ENCODE measurements at regions not wholly inside any gene's neighbourhood (a gene's known extent, or its start where the extent isn't known, plus 50 kb on each side); places are given as distances from the start of the nearest gene placed in this dataset.

GRCh38 chr11:88231894-88232482 lies 56.7 kb upstream of the RAB38 start:
- no peak overlapping the region for H3K27ac ChIP-seq (ENCODE audit: extremely low read depth, low read depth, low read length)
- CTCF ChIA-PET = interaction anchor here (0.6 to 2.1 kb wide), 16 partner anchors 20 to 320 kb away, joined by 3 to 8 read pairs (median 3); no protein-coding TSS in a partner anchor
- no peaks in the 10 kb centered on the region for H3K4me1 ChIP-seq (ENCODE audit: control insufficient read depth, insufficient read depth, low read length)
- POLR2A ChIA-PET = no interaction called here
- no peaks in the 10 kb centered on the region for H3K9me3 ChIP-seq (ENCODE audit: control insufficient read depth, insufficient read depth, low read depth, low read length)
- no peak overlapping the region for H3K4me3 ChIP-seq (ENCODE audit: low read depth, low read length)
- TF ChIP-seq ZNF140 (tag by site-specific recombination; IDR thresholded peaks at IDR 0.05) (no peak), ZNF76 (tag by site-specific recombination; IDR thresholded peaks at IDR 0.05; ENCODE audit: borderline replicate concordance, low read depth) (no peak), ZNF449 (tag by site-specific recombination; IDR thresholded peaks at IDR 0.05) (no peak), MYNN (tag by site-specific recombination; IDR thresholded peaks at IDR 0.05; ENCODE audit: borderline replicate concordance) (no peak), ZNF174 (tag by site-specific recombination; IDR thresholded peaks at IDR 0.05) (no peak), GLIS2 (tag by site-specific recombination; IDR thresholded peaks at IDR 0.05) (no peak), ZNF366 (tag by site-specific recombination; conservative IDR thresholded peaks at IDR 0.05) (no peak), ZNF18 (tag by site-specific recombination; IDR thresholded peaks at IDR 0.05) (no peak), PRDM1 (tag by site-specific recombination; IDR thresholded peaks at IDR 0.05) (no peak), TCF7L2 (IDR thresholded peaks at IDR 0.05; ENCODE audit: borderline replicate concordance, low read depth, low read length) (no peak)
- no peaks in the 10 kb centered on the region for H3K36me3 ChIP-seq (ENCODE audit: control insufficient read depth in 2 of 2, insufficient read depth in 1 of 2, low read length in 2 of 2)

GRCh38 chr11:88229303-88229702 lies 54.1 kb upstream of the RAB38 start:
- Histone ChIP-seq H3K4me3 (ENCODE audit: low read depth, low read length) (no peak overlapping the region), H3K27ac (ENCODE audit: extremely low read depth, low read depth, low read length) (no peak overlapping the region), H3K9me3 (ENCODE audit: control insufficient read depth, insufficient read depth, low read depth, low read length) (no peaks in the 10 kb centered on the region), H3K4me1 (ENCODE audit: control insufficient read depth, insufficient read depth, low read length) (no peaks in the 10 kb centered on the region), H3K36me3 (ENCODE audit: control insufficient read depth in 2 of 2, insufficient read depth in 1 of 2, low read length in 2 of 2) (no peaks in the 10 kb centered on the region)
- CTCF ChIA-PET = no interaction called here
- POLR2A ChIA-PET = no interaction called here
- no peak for TF ChIP-seq ZBTB44 (tag by site-specific recombination; IDR thresholded peaks at IDR 0.05)
- TF ChIP-seq ZNF747 (tag by site-specific recombination; IDR thresholded peaks at IDR 0.05) = no peak
- no peak for TF ChIP-seq TRIM28 (IDR thresholded peaks at IDR 0.05; ENCODE audit: borderline replicate concordance, low read length)
- TF ChIP-seq ZNF280C (tag by site-specific recombination; IDR thresholded peaks at IDR 0.05) = no peak
- no peak for TF ChIP-seq ZSCAN18 (tag by site-specific recombination; IDR thresholded peaks at IDR 0.05)
- no peak for TF ChIP-seq ZBTB26 (tag by site-specific recombination; optimal IDR thresholded peaks at IDR 0.05)
- no peak for TF ChIP-seq ZNF777 (tag by site-specific recombination; IDR thresholded peaks at IDR 0.05; ENCODE audit: borderline replicate concordance)
- no peak for TF ChIP-seq ZNF623 (tag by site-specific recombination; IDR thresholded peaks at IDR 0.05)
- no peak for TF ChIP-seq ZNF121 (tag by site-specific recombination; IDR thresholded peaks at IDR 0.05)
- TF ChIP-seq ZBTB11 (tag by site-specific recombination; conservative IDR thresholded peaks at IDR 0.05; ENCODE audit: low read depth) = no peak
- no peak for TF ChIP-seq SP7 (tag by site-specific recombination; IDR thresholded peaks at IDR 0.05)
- TF ChIP-seq ZNF175 (tag by site-specific recombination; IDR thresholded peaks at IDR 0.05) = no peak

Data from HEK293 (cell line).